Lower leg skin (tissue), 4 donors: ENCODE measurements at regions not wholly inside any gene's neighbourhood (a gene's known extent, or its start where the extent isn't known, plus 50 kb on each side); places are given as distances from the start of the nearest gene placed in this dataset.

ENCODE experiments used
- DNase-seq, 2 donors: peaks; one replicate each; pipeline ENCODE4 v3.0.0-alpha.2; 2019; ENCODE audit warnings: low spot score in 2 of 2
- H3K4me3 ChIP-seq: fragments of 200-600 bp; sonication (generic); 2 replicates; pipeline ENCODE4 v1.5.1; 2017; ENCODE audit warnings: mild to moderate bottlenecking, low read depth; ENCODE audit not compliant: poor library complexity, severe bottlenecking
- CTCF ChIP-seq, 3 donors: fragments of 450-650 bp; IDR thresholded peaks; one replicate each; pipeline ENCODE4 v1.5.1; 2016; ENCODE audit warnings: antibody characterized with exemption in 3 of 3, mild to moderate bottlenecking in 3 of 3, moderate library complexity in 2 of 3
- POLR2A ChIP-seq, 2 donors: fragments of 450-650 bp; IDR thresholded peaks; one replicate each; pipeline ENCODE4 v1.6.1; 2016 to 2017; ENCODE audit warnings: antibody characterized with exemption in 2 of 2, mild to moderate bottlenecking in 1 of 2, moderate library complexity in 1 of 2
- WGBS, 2 donors: methylation state at CpG; one replicate each; pipeline ENCODE4 v1.1.5; 2018; 5-methylcytosine and 5-hydroxymethylcytosine counted together
- intact Hi-C: fragments of 100-400 bp; cut with DNase I; formaldehyde crosslinking; loops from one replicate; pipeline ENCODE4 v1.15.0; 2023; ENCODE audit warnings: low total_unique reads

DNA sequence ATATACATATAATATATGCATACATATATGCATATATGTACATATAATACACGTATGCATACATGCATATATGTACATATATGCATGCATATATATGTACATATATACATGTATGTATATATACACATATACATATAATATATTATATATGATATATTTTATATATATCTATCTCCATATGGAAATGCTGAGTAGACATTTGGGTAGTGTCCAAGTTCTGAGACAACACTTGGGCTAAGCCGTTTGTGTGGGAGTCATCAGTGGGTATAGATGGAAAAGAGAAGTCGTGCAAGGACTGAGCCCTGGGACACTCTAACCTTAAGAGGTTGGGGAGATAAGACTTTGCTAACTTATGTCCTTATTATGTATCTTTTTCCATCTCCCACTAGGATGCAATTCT, 165.2 kb upstream of the PODXL start:
- intact Hi-C loops, result no loop called here
- no peak overlapping the region for H3K4me3 ChIP-seq
- TF ChIP-seq CTCF (IDR thresholded peaks at IDR 0.05), result no peak
- no peak for DNase-seq
- WGBS, 2 donors, result 54 to 67% methylated on average over 3 of the region's 3 CpGs

DNA sequence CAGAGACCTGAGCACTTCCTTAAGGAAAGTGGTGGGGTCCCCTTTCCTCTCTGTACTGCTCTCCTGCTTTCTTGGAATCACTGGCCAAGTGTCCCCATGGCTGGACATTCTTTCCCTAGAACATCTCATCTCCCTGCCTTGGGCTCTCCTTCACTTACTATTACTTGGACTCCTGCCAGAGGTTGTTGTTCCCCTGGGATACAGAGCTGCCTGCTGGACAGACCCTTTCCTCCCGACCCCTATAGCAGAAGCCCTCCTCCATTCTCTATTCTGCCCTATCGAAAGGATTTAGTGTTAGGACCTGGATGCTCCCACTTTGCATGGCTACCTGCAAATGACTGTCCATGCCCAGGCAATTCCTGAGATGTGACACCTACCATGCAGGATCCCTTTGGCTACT, 164.3 kb upstream of the PODXL start:
- 73 to 90% methylated on average over 2 of the region's 2 CpGs for WGBS, 2 donors
- TF ChIP-seq POLR2A (IDR thresholded peaks at IDR 0.05) (no peak), CTCF (IDR thresholded peaks at IDR 0.05) (no peak)
- peak in 1 of 2 donors; percentile 28 for DNase-seq
- H3K4me3 ChIP-seq, result no peak overlapping the region
- intact Hi-C loops, result no loop called here

- no peak for DNase-seq
- H3K4me3 ChIP-seq, result no peak overlapping the region
- WGBS, 2 donors, result 67 to 74% methylated on average over 3 of the region's 3 CpGs
- intact Hi-C loops, result no loop called here
- TF ChIP-seq POLR2A (IDR thresholded peaks at IDR 0.05) (no peak), CTCF (IDR thresholded peaks at IDR 0.05) (no peak)
These were observed 160.8 kb upstream of the PODXL start for GRCh38 chr7:131717181-131717580.

GRCh38 chr7:131699323-131699722, 142.9 kb upstream of the PODXL start:
- WGBS, 2 donors, result 94 to 97% methylated on average over 1 of the region's 1 CpG
- intact Hi-C loops, result no loop called here
- DNase-seq, result no peak
- TF ChIP-seq POLR2A (IDR thresholded peaks at IDR 0.05) (no peak), CTCF (IDR thresholded peaks at IDR 0.05) (no peak)
- no peak overlapping the region for H3K4me3 ChIP-seq

- intact Hi-C loops, result no loop called here
- DNase-seq, result peak; percentile 24 to 86
These were observed 135.9 kb upstream of the PODXL start for GRCh38 chr7:131692131-131692960.

DNA sequence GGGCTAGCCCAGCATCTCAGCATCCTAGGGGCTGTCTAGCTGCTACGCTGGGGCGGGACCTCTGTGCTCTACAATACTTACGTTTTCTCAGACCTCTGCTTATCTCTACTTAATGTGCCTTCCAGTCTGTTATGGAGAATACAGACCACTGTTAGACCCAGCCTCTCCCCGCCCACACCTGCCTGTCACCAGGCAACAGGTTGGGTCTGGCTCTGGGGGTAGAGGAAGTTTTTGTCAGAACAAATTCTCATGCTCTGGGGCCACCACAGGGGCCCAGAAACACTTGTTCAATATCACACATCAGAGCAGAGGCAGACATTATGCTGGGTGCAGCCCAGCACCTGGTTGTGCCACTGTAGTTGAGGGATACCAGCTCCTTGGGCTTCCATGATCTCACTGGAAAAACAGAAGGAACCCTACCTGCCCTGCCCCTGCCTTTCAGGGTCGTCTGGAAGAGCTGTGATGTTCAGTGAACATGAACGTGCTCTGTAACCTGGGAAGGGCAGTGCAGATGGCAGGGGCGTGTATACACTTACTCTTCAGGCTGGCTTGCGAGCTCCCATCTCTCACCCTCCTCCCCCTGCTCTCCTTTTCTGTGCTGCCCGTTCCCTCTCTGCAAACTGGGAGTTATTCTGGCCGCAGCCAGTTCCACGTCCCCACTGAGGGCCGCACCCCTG, 135.2 kb upstream of the PODXL start:
- DNase-seq, result peak in 1 of 2 donors; percentile 58
- intact Hi-C loops, result no loop called here
- 39 to 43% methylated on average over 12 of the region's 12 CpGs for WGBS, 2 donors
- TF ChIP-seq CTCF (IDR thresholded peaks at IDR 0.05) (no peak), POLR2A (IDR thresholded peaks at IDR 0.05) (no peak)
- no peak overlapping the region for H3K4me3 ChIP-seq

More at GRCh38 chr7:131692131-131692960, 135.9 kb upstream of the PODXL start:
- H3K4me3 ChIP-seq, result no peak overlapping the region
- WGBS, 2 donors, result 27 to 29% methylated on average over 22 to 25 of the region's 30 CpGs
- no peak for TF ChIP-seq POLR2A (IDR thresholded peaks at IDR 0.05)
